Osteocyte (in vitro differentiated cells): ENCODE measurements at regions not wholly inside any gene's neighbourhood (a gene's known extent, or its start where the extent isn't known, plus 50 kb on each side); places are given as distances from the start of the nearest gene placed in this dataset.

ENCODE experiments used
- DNase-seq: peaks from one replicate; pipeline ENCODE4 v3.0.0; 2021; ENCODE audit warnings: mixed read lengths; ENCODE audit not compliant: unreplicated experiment; ENCODE audit errors: extremely low spot score
- H3K27ac Mint-ChIP-seq: one replicate; pipeline ENCODE4 v1.8.0; 2021; ENCODE audit warnings: mild to moderate bottlenecking, mixed read lengths; ENCODE audit not compliant: unreplicated experiment
- H3K27me3 Mint-ChIP-seq: one replicate; pipeline ENCODE4 v1.8.0; 2021; ENCODE audit warnings: mixed read lengths; ENCODE audit not compliant: unreplicated experiment
- H3K36me3 Mint-ChIP-seq: one replicate; pipeline ENCODE4 v1.8.0; 2021; ENCODE audit warnings: mixed read lengths; ENCODE audit not compliant: unreplicated experiment
- H3K4me1 Mint-ChIP-seq: one replicate; pipeline ENCODE4 v1.8.0; 2021; ENCODE audit warnings: mixed read lengths; ENCODE audit not compliant: unreplicated experiment
- H3K4me3 Mint-ChIP-seq: one replicate; pipeline ENCODE4 v1.8.0; 2021; ENCODE audit warnings: mild to moderate bottlenecking, moderate library complexity, mixed read lengths; ENCODE audit not compliant: unreplicated experiment
- H3K9me3 Mint-ChIP-seq: one replicate; pipeline ENCODE4 v1.8.0; 2021; ENCODE audit warnings: mixed read lengths; ENCODE audit not compliant: unreplicated experiment
- CTCF ChIP-seq: fragments of 200-600 bp; sonication (generic); IDR thresholded peaks from 2 replicates; pipeline ENCODE4 v1.5.0; 2021; ENCODE audit warnings: antibody characterized with exemption, mild to moderate bottlenecking, moderate library complexity

- Mint-ChIP-seq H3K27me3 (peaks cover 6% of the 10 kb centered on the region), H3K9me3 (no peaks in the 10 kb centered on the region), H3K4me1 (peaks cover 7% of the 10 kb centered on the region), H3K27ac (no peak overlapping the region), H3K36me3 (no peaks in the 10 kb centered on the region), H3K4me3 (no peak overlapping the region)
- no peak for DNase-seq
- TF ChIP-seq CTCF: no peak
Observed at GRCh38 chr3:88434001-88434400, 284.2 kb downstream of the C3orf38 start.

GRCh38 chr3:88440701-88441100, 290.9 kb downstream of the C3orf38 start:
- peaks cover 18% of the 10 kb centered on the region for H3K27me3 Mint-ChIP-seq
- no peak for TF ChIP-seq CTCF
- no peak overlapping the region for H3K27ac Mint-ChIP-seq
- H3K36me3 Mint-ChIP-seq: no peaks in the 10 kb centered on the region
- no peaks in the 10 kb centered on the region for H3K9me3 Mint-ChIP-seq
- no peak for DNase-seq
- H3K4me1 Mint-ChIP-seq: no peaks in the 10 kb centered on the region
- H3K4me3 Mint-ChIP-seq: no peak overlapping the region

- no peak overlapping the region for H3K4me3 Mint-ChIP-seq
- H3K4me1 Mint-ChIP-seq: no peaks in the 10 kb centered on the region
- no peaks in the 10 kb centered on the region for H3K36me3 Mint-ChIP-seq
- H3K27me3 Mint-ChIP-seq: peaks cover 18% of the 10 kb centered on the region
- H3K27ac Mint-ChIP-seq: no peak overlapping the region
- no peaks in the 10 kb centered on the region for H3K9me3 Mint-ChIP-seq
- TF ChIP-seq CTCF: no peak
- no peak for DNase-seq
Observed at GRCh38 chr3:88443066-88443465, 293.3 kb downstream of the C3orf38 start.

- no peak overlapping the region for H3K27ac Mint-ChIP-seq
- no peaks in the 10 kb centered on the region for H3K4me1 Mint-ChIP-seq
- peaks cover 18% of the 10 kb centered on the region for H3K27me3 Mint-ChIP-seq
Observed at GRCh38 chr3:88444251-88444650, 294.5 kb downstream of the C3orf38 start.

GRCh38 chr3:88452228-88452627, 302.5 kb downstream of the C3orf38 start:
- no peak for TF ChIP-seq CTCF
- Mint-ChIP-seq H3K4me1 (no peaks in the 10 kb centered on the region), H3K27ac (no peak overlapping the region), H3K9me3 (peaks cover 6% of the 10 kb centered on the region), H3K4me3 (no peak overlapping the region), H3K36me3 (no peaks in the 10 kb centered on the region), H3K27me3 (peaks cover 15% of the 10 kb centered on the region)
- DNase-seq: no peak

More at GRCh38 chr3:88444251-88444650, 294.5 kb downstream of the C3orf38 start:
- H3K9me3 Mint-ChIP-seq: no peaks in the 10 kb centered on the region
- DNase-seq: no peak
- no peak for TF ChIP-seq CTCF
- H3K36me3 Mint-ChIP-seq: no peaks in the 10 kb centered on the region
- no peak overlapping the region for H3K4me3 Mint-ChIP-seq
